HG03139 (cell line): ENCODE measurements at regions not wholly inside any gene's neighbourhood (a gene's known extent, or its start where the extent isn't known, plus 50 kb on each side); places are given as distances from the start of the nearest gene placed in this dataset.

Experiments
- ATAC-seq: cut with Tn5 transposase; IDR thresholded peaks from one replicate; pipeline ENCODE4 v1.9.1; 2021; ENCODE audit not compliant: unreplicated experiment

DNA sequence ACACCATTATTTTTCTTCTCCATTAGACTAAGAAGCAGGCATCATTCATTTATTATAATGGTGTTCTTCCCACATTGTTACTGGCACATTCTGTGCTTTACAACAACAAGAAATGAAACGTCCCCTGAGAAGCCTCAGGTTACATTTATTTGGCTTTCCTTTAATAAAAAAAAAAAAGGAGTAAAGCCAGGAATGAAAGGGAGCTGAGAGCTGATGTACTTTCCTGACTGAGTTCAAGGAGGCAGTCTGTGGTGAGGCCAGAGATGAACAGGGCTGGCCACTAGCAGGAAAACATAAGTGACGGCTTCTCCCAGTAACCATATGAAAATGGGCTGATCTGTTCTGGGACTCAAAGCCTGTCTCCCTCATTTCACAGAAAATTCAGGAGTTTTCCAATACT is 742.1 kb downstream of the MAFB start:
- no peak for ATAC-seq

DNA sequence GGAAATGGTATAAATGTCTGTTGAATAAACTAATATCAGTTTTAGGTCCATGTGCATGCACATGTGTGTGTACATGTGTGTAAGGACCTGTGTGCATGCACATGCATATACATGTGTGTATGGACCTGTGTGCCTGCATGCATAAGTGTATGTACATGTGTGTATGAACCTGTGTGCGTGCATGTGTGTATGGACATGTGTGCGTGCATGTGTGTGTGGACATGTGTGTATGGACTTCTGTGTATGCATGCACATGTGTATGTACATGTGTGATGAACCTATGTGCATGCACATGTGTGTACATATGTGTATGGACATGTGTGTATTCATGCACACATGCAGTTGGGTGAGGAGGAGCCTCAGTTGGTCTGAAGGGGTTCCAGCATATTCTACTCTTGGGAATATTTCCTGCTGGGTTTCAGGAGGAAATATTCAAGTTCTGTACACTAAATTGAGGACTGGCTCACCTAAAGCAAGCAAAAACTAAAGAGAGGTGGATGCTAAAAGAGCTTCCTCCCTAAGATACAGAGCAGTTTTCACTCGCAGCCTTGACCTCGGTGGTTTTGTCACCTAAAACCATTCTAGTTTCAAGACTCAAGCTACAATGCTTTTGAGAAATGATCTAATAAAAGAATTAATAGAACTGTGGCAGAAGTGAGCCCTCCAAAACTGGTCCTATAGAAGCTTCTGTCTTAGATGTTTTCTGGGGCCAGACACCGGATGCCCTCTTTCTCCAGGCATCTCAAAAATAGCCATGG is 742.8 kb downstream of the MAFB start:
- ATAC-seq: no peak

DNA sequence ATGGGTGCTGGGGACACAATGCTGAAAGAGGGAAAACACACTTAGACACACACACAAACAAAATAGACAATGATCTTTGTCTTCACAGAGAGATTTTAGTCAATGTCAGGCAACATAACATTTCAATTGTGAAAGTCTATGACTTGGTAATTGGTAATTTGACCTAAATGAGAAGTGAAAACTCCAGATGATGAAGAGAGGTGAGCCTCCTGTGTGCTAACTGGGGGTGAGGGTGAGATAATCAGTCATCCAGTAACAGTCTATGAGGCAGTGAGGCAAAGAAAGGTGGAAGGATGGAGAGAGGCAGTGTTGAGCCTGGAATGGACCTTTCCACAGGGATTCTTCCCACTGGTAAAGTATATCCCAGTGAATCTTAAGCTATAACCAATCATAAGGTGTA is 744.2 kb downstream of the MAFB start:
- ATAC-seq: no peak

DNA sequence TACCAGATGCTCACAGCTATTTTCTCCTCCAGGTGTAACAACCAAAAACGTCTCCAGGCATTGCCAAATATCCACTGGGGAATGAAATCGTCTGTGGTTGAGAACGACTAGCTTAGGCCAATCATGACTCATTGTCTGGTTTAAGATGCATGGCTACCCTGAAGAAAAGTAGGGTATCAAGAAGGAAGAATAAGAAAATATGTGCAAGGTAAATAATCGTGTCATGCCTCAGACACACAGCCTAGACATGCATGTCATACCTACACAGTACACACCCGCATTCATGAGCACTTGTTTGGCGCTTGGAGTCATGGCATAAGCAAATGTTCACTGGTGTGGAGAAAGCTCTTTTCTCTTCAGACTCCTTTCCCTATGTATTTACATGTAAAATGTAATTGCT is 745.7 kb downstream of the MAFB start:
- no peak for ATAC-seq

DNA sequence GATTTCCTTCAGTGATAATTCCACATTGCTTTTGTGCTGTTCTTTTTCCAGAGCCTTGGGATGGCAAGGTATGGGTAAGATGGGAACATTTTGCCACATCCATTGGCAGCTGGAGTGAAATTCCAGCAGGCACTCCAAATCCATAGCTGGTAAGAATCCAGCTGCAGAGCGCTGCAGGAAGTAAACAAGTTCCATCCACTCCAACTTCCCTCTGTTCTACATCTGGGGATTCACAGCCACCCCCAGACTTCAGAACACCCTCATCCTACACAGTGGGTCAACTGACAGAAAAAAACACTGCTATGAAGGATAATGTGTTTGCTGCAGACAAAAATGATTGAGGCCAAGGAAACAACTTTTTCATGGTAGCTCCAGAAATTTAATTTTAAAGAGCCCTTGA is 747.8 kb downstream of the MAFB start:
- no peak for ATAC-seq

DNA sequence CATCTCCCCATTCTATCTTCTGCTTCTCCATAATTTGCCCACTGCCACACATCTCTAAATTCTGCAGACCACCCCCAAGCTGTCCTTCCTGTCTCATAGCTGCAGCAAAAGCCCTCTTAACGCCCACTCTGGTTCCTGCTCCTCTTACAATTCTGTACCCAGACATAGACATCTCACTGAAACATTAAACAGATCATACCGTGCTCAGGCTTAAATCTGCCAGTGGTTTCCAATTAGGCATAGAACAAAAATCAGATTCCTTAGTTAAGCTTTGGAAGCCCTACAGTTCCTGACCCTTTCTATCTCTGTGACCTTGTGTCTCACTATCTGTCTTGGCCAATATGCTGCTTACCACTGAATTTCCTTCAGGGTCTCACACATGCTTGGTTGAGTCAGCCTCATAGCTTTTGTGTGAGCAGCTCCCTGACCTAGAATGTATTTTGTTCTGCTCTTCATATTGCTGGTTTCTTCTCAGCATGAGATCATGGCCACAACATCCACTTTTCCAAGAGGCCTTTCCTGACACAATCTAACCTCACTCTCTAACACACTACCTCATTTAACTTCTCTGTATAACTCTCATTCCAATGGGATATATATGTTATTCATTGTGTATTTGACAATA is 749.7 kb downstream of the MAFB start:
- no peak for ATAC-seq

DNA sequence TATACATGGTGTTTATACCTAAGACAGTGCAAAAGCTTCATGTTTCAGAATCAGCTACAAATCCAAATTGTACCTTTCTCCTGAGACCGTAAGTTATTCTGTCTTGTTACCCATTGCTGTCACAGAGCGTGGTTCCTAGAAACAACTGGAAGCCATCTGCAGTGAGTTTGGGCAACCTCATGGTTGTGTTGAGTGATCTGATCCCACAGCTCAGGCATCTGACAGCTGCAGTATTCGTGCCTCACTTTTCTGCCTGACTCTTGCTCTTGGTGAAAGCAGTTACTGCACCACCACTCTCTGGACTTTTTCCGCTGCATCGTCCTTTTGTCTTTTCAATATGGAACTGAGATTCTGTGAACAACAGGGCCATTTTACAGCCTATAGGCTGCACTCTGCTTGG is 752.6 kb downstream of the MAFB start:
- ATAC-seq: no peak

DNA sequence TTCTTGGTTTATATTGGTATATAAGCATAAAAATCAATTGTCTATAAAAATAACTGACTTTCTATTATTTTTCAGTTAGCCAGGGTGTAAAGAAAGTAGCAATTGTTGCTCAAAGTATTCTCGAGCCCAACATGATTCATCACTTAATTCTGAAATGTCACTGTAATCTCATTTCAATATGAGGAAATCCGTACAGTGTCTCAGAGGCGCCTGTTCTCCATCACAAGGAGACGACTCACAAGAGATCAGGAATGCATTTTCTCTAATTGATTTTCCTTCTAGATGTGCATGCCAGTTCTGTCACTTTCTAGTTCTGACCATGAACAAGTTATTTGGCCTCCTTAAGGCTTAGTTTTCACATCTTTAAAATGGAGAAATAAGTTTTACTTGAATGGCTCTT is 753.1 kb downstream of the MAFB start:
- no peak for ATAC-seq

DNA sequence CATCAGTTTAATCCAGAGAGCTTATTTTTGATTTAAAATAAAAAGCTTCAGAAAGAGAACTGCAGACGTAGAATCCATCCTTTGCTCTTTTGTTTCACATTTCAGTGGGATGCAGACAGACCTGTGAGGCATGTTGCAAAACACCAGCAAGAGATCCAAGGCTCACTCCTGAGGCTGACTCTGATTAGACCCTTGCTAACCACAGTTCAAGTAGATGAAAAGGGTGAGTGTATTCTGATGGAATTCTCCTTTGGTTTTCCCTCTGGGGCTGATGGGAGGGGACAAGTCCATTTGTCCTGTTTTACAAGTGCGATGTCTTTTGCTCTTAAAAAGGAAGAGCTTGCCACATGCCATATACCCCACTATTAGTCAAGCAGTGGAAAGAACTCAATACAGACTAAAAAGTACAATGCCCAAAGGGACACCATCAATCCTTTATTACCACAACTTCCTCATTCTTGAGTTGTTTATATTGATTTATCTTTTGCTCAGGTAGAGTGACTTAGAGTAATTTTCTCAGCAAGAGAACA is 772.7 kb downstream of the MAFB start:
- ATAC-seq: no peak

DNA sequence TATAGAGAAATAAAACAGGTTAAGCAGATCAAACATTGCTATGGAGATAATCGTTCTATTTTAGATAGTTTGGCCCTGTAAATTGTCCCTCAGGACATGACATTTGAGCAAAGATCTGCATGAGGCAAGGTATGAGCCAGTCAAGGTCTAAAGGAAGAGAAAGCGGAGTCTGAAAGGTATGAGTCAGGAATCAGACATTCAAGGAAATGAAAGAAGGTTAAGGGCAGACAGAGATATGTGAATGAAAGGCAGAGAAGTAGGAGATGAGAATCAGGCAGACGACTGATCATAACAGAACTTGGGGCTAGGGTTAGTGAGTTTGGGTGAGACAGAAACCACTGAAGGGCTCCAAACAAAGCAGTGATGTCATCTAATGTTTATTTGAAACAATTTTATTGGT is 775.8 kb downstream of the MAFB start:
- ATAC-seq: no peak

DNA sequence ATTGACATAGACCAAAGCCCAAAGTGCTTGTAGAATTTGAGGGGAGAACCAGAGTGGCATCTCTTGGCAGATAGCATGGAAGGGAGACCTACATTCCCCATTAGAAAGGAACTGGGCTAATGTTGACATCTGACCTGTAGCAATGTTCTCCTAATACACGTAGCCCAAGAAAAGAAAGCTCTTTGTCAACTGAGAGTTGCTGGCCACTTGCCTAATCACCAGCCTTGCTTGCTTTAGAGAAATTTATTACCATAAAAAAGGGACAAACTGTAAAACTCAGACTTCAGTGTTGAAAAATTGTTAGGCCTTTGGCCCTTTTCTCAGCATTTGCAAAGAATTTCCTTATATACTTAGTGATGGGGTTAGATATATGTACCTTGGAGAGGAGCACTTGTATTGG is 777.5 kb downstream of the MAFB start:
- no peak for ATAC-seq

DNA sequence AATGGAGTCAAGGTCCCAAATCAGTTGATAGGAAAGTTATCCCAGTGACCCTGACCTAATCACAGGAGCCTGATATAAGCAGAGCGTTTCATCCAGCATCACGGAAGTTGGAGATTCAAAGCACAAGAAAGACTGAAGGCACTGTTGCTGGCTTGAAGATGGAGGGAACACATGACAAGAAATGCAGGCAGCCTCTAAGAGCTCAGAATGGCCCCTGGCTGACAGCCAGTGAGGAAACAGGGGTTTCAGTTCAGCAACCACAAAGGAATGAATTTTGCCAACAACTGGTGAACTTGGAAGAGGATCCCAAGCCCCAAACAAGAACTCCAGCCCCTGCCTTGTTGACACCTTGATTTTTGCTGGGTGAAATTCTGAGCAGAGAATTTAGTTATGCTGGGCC is 778.5 kb downstream of the MAFB start:
- ATAC-seq: no peak

DNA sequence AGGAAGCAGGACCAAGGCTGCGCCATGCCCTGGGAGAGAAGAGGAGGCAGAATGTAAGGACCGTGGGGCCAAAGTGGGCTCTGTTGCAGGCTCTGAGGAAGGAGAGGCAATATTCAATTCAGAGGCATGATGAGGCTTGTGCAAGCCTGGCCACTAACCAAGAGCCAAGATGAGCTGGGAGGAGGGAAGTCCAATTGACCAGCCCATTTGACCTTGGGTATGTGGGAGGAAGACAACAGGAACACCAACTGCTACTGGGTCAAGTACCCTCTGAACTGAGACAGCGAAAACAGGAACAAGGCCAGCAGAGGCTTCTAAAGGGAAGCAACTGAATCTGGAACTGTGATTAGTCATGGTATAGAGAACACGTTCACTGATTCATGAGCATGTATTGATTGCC is 779.6 kb downstream of the MAFB start:
- no peak for ATAC-seq

DNA sequence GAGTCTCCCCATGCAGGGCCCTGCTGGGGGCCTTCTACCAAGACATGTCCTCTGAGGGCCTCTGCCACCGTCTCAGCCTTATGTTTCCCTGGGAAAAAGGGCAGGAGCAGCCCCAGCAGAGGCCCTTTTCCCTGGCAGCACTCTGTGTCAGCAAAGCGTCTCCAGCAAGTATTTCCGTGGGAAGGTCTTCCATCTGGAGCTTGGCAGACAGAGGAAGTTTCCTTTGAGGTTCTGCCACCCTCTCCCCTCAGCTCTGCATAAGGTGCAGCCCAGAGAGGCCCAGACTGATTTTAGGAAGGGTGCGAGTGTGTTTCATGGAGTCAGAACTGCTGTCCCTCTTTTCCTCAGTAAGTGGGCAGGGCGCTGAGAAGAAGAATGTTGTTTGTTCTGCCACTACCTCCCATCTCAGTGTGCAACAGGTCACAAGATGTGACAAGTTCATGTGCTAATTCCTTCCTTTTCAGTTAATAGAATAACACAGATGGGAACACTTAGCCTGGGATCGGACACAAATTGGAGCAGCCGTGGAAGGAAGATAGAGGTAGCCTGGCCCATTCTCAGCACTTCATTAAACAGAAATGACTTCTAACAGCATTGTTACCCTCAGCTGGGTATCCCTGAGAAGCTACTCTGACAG is 784.4 kb downstream of the MAFB start:
- no peak for ATAC-seq

DNA sequence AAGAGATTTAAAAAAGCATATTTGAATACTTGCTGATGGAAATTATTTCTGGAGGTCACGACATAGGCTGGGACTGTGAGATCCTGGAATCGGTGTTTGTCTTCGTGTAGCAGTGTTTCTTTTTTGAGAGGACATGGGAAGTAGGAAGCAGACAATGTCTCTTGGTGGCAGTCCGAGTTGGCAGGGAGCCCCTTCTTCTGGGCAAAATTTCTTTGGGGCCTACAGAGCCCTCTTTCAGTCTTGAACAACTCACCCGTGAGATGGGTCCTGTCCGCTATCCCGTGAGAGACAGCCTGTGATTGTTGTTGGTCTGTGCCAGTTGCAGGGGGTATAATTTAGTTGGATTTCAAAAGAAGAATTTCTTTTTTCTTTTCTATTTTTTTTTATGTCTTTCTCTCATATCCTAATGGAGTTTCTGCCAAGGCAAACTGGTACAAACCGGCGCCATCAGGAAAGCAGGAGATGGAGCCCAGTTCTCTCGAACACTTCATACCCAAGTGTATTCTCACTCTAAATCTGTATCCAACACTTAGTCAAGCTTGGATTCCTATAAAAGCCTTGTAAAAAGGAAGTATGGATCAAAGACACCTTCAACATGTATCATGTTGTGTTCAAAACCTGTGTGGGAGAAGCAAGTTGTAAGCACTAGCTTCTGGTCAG is 785.1 kb downstream of the MAFB start:
- ATAC-seq: no peak

DNA sequence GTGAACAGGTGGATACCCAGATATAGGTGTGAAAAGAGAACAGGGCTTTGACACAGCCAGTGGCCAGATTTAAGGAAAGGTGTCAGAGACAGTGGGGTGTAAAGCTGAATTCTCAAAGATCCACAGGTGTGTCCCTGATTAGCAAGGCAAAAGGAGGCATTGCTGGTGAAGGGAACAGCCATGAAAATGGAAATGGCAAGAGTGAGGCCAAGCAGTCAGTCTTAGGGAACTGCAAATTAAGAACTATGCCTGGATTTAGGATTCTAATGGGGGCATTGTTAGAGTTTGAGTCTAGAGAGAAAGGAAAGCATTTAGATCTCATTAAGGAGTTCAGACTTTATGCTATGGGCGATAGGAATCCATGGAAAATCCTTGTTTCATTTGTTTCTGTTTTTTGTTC is 789.2 kb downstream of the MAFB start:
- no peak for ATAC-seq

DNA sequence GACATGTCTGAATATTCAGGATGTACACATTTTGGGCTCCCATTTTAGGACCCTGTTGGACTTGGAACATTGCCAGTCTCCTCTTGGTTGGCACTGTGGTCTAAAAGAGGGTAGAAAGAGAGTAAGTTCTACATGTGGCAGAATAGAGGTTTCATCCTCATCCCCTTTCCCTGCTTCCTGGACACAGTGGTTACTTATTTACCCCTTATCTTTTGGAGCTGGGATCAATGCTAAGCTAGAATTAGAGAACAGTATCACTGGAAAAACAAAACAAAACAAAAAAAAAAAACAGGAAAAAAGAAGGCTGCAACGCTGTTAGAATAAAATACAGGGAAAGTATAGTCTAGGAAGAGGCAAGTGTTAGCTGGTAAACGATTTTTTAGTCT is 790.6 kb downstream of the MAFB start:
- ATAC-seq: no peak

DNA sequence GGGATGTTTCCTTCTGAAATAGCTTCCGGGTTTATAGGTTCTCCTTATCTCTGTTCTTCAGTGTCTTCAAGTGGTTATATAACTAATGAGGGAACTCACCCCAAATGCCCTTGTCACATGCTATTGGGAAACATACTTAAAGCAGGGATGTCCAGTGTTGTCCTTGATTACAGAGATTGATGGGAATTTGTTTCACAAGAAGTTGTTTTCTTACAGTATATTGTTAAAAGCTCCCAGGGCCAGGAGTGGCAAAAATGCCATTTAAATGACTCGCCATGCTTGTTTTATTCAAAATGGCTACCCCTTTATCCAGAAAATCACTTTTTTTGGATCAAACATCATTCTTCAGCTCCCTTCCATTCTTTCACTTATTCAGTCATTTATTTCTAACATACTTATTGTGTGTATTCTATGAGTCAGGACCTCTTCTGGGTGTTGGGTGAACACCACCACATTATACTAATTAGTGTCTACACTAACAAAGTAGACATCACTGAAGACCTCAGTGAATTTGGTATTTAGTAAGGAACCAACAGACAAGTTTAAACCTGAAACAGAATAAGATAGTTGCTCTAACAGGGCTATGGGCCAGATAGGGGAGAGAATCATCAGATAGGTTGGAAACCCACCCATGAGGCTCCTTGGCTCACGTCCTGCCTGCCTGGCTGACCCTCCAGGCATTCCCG is 791.1 kb downstream of the MAFB start:
- ATAC-seq: no peak

DNA sequence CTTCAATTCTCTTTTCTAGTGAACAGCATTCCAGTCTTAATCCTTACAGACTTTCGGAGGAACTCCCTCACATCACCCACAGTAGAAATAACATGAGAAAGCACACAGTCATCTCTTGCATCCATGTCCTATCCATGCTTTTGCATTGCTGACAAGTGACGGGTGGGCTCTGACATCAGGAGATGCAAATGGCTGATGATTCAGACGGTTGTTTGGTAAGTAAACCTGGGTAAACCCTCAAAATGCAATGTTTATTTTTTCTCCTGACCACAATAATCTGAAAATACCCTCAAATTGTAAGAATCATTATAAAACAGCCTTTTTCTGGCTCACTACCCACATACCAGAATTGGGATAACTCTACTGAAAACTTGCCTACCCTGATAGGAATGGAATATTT is 792.0 kb downstream of the MAFB start:
- no peak for ATAC-seq

DNA sequence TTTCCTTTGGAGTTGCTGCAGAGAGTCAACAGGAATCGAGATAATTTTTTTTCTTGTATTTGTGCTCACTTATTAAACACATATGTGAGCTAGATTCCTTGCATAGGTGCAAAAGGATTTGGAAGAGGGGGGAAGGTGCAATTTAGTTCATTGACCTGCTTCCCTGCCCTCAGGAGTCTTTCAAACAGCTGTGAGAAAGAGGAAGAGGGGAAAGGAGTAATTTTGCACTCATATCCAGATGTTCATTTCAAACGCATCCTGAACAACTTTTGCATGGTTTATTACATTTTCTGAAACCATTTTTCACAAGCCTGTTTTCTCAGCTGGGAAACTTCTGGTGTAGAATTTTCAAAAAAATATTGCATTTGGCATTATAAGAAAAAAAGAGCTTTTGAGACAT is 795.0 kb downstream of the MAFB start:
- no peak for ATAC-seq

DNA sequence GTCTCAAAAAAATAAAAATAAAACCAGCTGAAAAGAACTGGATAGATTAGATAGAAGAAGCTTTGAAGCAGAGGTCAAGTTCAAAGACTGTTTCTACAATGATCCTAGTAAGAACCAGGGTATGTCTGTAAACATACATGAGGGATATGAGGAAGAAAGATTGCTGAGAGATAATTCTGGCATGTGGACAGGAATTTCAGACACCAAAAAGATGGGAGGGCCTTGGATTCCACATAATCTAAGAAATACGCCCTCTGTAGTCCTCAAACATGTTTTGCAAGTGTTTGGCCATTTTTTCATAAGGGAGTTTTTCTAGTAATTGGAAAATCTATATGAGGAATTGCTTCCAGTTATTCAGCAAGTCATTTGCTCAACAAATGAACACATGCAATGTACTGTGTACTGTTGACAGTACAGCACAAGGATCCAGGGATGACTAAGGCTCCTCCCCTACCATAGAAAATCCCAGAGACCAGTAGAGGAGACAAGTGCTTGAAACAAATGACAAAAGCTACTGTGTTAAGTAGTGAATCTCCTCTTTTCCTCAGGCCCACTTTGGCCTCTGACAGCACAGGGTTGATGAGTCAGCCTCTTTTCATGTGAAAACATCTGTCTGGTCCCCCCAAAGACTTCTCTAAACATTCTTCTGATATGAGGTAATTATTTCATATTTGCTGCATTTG is 795.9 kb downstream of the MAFB start:
- no peak for ATAC-seq
